ENCODE measurements at regions not wholly inside any gene's neighbourhood (a gene's known extent, or its start where the extent isn't known, plus 50 kb on each side); places are given as distances from the start of the nearest gene placed in this dataset.

GRCh38 chr10:129339841-129340240, 127.2 kb upstream of the MGMT start:
- TF ChIP-seq, protein P1, sequence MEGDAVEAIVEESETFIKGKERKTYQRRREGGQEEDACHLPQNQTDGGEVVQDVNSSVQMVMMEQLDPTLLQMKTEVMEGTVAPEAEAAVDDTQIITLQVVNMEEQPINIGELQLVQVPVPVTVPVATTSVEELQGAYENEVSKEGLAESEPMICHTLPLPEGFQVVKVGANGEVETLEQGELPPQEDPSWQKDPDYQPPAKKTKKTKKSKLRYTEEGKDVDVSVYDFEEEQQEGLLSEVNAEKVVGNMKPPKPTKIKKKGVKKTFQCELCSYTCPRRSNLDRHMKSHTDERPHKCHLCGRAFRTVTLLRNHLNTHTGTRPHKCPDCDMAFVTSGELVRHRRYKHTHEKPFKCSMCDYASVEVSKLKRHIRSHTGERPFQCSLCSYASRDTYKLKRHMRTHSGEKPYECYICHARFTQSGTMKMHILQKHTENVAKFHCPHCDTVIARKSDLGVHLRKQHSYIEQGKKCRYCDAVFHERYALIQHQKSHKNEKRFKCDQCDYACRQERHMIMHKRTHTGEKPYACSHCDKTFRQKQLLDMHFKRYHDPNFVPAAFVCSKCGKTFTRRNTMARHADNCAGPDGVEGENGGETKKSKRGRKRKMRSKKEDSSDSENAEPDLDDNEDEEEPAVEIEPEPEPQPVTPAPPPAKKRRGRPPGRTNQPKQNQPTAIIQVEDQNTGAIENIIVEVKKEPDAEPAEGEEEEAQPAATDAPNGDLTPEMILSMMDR (conservative IDR thresholded peaks at IDR 0.05; ENCODE audit: low read depth, low read length): no peak
- no peak for TF ChIP-seq EZH2phosphoT487 (IDR thresholded peaks at IDR 0.05; ENCODE audit: borderline replicate concordance, low read length)
- no peak for TF ChIP-seq EZH2 (IDR thresholded peaks at IDR 0.05; ENCODE audit: low read length, unreplicated experiment)

Measured in PC-3 (cell line).